WTC11 (cell line): ENCODE measurements at regions not wholly inside any gene's neighbourhood (a gene's known extent, or its start where the extent isn't known, plus 50 kb on each side); places are given as distances from the start of the nearest gene placed in this dataset.
A peak's percentile ranks its signal among the peaks of the same experiment; 100 is the strongest.

Experiments used
- ATAC-seq: fragments of 200-7000 bp; cut with Tn5 transposase; 2 replicates; pipeline ENCODE4 v1.10.0; 2021; ENCODE audit warnings: mild to moderate bottlenecking, moderate library complexity
- CTCF ChIA-PET: fragments of 300-600 bp; sonication (Branson Sonifier 250); formaldehyde crosslinking; loops from one replicate; lab custom pipeline; 2021; ENCODE audit warnings: antibody characterized with exemption; lab: Charles Lee
- POLR2A ChIA-PET: fragments of 350-600 bp; sonication (Branson Sonifier 250); formaldehyde crosslinking; loops from one replicate; lab custom pipeline; 2021; ENCODE audit warnings: antibody characterized with exemption; lab: Charles Lee
- DNase-seq: peaks from one replicate; pipeline ENCODE4 v3.0.0; 2021; ENCODE audit warnings: low spot score
- H3K27ac Mint-ChIP-seq: 2 replicates; pipeline ENCODE4 v1.8.0; 2021; ENCODE audit warnings: mixed read lengths
- H3K27me3 Mint-ChIP-seq: 2 replicates; pipeline ENCODE4 v1.8.0; 2021; ENCODE audit warnings: low read depth, mild to moderate bottlenecking, moderate library complexity, mixed read lengths
- H3K36me3 Mint-ChIP-seq: 2 replicates; pipeline ENCODE4 v1.8.0; 2021; ENCODE audit warnings: mixed read lengths
- H3K4me1 Mint-ChIP-seq: 2 replicates; pipeline ENCODE4 v1.8.0; 2022; ENCODE audit warnings: mixed read lengths
- H3K4me3 Mint-ChIP-seq: 2 replicates; pipeline ENCODE4 v1.8.0; 2021; ENCODE audit warnings: mild to moderate bottlenecking, moderate library complexity, mixed read lengths
- H3K9me3 Mint-ChIP-seq: 2 replicates; pipeline ENCODE4 v1.8.0; 2021; ENCODE audit warnings: mixed read lengths
- ARID4B ChIP-seq: sonication (generic); formaldehyde crosslinking; IDR thresholded peaks from 2 replicates; pipeline ENCODE4 v1.8.0; 2023; ENCODE audit warnings: missing genetic modification reagents, mild to moderate bottlenecking, borderline replicate concordance
- E2F4 ChIP-seq: sonication (generic); formaldehyde crosslinking; IDR thresholded peaks from 2 replicates; pipeline ENCODE4 v1.8.1; 2022; ENCODE audit warnings: low read depth, mild to moderate bottlenecking, moderate library complexity, missing genetic modification reagents, borderline replicate concordance
- RORB ChIP-seq: fragments of 250-450 bp; sonication (Bioruptor Pico); IDR thresholded peaks from 2 replicates; pipeline ENCODE4 v1.9.0; 2021; ENCODE audit warnings: mild to moderate bottlenecking
- STAT6 ChIP-seq: sonication (generic); formaldehyde crosslinking; conservative IDR thresholded peaks from 2 replicates; pipeline ENCODE4 v1.8.1; 2023; ENCODE audit warnings: mild to moderate bottlenecking, low read depth, missing genetic modification reagents, moderate library complexity
- ZNF416 ChIP-seq: fragments of 250-450 bp; sonication (Bioruptor Pico); IDR thresholded peaks from 2 replicates; pipeline ENCODE4 v1.9.0; 2021; ENCODE audit warnings: mild to moderate bottlenecking, inconsistent platforms
- TF ChIP-seq, protein P1 (sequence below): sonication (generic); formaldehyde crosslinking; IDR thresholded peaks from 2 replicates; pipeline ENCODE4 v1.8.0; 2022; ENCODE audit warnings: mild to moderate bottlenecking, missing genetic modification reagents
- TF ChIP-seq, protein P2 (sequence below): fragments of 200-600 bp; IDR thresholded peaks from 2 replicates; pipeline ENCODE4 v1.8.0; 2022; ENCODE audit warnings: antibody characterized with exemption
- TF ChIP-seq, protein P3 (sequence below): sonication (generic); formaldehyde crosslinking; IDR thresholded peaks from 2 replicates; pipeline ENCODE4 v1.8.1; 2023; ENCODE audit warnings: mild to moderate bottlenecking, missing genetic modification reagents, borderline replicate concordance
- TF ChIP-seq, protein P4 (sequence below): fragments of 250-450 bp; sonication (Bioruptor Pico); IDR thresholded peaks from 2 replicates; pipeline ENCODE4 v2.1.2; 2022; ENCODE audit warnings: mild to moderate bottlenecking, moderate library complexity

- Mint-ChIP-seq H3K27ac (no peak overlapping the region), H3K27me3 (no peaks in the 10 kb centered on the region), H3K4me3 (no peak overlapping the region)
Measured at GRCh38 chr1:30192969-30193630, 530.3 kb downstream of the MATN1 start.

GRCh38 chr1:30191154-30191702, 532.2 kb downstream of the MATN1 start:
- POLR2A ChIA-PET = no interaction called here
- H3K4me1 Mint-ChIP-seq = no peaks in the 10 kb centered on the region
- peak; percentile 66 for ATAC-seq
- TF ChIP-seq, protein P1, sequence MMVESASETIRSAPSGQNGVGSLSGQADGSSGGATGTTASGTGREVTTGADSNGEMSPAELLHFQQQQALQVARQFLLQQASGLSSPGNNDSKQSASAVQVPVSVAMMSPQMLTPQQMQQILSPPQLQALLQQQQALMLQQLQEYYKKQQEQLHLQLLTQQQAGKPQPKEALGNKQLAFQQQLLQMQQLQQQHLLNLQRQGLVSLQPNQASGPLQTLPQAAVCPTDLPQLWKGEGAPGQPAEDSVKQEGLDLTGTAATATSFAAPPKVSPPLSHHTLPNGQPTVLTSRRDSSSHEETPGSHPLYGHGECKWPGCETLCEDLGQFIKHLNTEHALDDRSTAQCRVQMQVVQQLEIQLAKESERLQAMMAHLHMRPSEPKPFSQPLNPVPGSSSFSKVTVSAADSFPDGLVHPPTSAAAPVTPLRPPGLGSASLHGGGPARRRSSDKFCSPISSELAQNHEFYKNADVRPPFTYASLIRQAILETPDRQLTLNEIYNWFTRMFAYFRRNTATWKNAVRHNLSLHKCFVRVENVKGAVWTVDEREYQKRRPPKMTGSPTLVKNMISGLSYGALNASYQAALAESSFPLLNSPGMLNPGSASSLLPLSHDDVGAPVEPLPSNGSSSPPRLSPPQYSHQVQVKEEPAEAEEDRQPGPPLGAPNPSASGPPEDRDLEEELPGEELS = no peak
- TF ChIP-seq, protein P2, sequence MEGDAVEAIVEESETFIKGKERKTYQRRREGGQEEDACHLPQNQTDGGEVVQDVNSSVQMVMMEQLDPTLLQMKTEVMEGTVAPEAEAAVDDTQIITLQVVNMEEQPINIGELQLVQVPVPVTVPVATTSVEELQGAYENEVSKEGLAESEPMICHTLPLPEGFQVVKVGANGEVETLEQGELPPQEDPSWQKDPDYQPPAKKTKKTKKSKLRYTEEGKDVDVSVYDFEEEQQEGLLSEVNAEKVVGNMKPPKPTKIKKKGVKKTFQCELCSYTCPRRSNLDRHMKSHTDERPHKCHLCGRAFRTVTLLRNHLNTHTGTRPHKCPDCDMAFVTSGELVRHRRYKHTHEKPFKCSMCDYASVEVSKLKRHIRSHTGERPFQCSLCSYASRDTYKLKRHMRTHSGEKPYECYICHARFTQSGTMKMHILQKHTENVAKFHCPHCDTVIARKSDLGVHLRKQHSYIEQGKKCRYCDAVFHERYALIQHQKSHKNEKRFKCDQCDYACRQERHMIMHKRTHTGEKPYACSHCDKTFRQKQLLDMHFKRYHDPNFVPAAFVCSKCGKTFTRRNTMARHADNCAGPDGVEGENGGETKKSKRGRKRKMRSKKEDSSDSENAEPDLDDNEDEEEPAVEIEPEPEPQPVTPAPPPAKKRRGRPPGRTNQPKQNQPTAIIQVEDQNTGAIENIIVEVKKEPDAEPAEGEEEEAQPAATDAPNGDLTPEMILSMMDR = no peak
- TF ChIP-seq, protein P3, sequence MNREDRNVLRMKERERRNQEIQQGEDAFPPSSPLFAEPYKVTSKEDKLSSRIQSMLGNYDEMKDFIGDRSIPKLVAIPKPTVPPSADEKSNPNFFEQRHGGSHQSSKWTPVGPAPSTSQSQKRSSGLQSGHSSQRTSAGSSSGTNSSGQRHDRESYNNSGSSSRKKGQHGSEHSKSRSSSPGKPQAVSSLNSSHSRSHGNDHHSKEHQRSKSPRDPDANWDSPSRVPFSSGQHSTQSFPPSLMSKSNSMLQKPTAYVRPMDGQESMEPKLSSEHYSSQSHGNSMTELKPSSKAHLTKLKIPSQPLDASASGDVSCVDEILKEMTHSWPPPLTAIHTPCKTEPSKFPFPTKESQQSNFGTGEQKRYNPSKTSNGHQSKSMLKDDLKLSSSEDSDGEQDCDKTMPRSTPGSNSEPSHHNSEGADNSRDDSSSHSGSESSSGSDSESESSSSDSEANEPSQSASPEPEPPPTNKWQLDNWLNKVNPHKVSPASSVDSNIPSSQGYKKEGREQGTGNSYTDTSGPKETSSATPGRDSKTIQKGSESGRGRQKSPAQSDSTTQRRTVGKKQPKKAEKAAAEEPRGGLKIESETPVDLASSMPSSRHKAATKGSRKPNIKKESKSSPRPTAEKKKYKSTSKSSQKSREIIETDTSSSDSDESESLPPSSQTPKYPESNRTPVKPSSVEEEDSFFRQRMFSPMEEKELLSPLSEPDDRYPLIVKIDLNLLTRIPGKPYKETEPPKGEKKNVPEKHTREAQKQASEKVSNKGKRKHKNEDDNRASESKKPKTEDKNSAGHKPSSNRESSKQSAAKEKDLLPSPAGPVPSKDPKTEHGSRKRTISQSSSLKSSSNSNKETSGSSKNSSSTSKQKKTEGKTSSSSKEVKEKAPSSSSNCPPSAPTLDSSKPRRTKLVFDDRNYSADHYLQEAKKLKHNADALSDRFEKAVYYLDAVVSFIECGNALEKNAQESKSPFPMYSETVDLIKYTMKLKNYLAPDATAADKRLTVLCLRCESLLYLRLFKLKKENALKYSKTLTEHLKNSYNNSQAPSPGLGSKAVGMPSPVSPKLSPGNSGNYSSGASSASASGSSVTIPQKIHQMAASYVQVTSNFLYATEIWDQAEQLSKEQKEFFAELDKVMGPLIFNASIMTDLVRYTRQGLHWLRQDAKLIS = no peak
- TF ChIP-seq ARID4B (no peak), ZNF416 (CRISPR knock-in tag) (no peak), RORB (CRISPR knock-in tag) (no peak)
- TF ChIP-seq, protein P4, sequence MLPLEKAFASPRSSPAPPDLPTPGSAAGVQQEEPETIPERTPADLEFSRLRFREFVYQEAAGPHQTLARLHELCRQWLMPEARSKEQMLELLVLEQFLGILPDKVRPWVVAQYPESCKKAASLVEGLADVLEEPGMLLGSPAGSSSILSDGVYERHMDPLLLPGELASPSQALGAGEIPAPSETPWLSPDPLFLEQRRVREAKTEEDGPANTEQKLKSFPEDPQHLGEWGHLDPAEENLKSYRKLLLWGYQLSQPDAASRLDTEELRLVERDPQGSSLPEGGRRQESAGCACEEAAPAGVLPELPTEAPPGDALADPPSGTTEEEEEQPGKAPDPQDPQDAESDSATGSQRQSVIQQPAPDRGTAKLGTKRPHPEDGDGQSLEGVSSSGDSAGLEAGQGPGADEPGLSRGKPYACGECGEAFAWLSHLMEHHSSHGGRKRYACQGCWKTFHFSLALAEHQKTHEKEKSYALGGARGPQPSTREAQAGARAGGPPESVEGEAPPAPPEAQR (CRISPR knock-in tag) = no peak

More at GRCh38 chr1:30192969-30193630, 530.3 kb downstream of the MATN1 start:
- H3K4me1 Mint-ChIP-seq = no peaks in the 10 kb centered on the region
- TF ChIP-seq E2F4 (CRISPR knock-in tag) (no peak), STAT6 (CRISPR knock-in tag) (no peak)
- DNase-seq (no peak), ATAC-seq (no peak)
- H3K9me3 Mint-ChIP-seq = no peaks in the 10 kb centered on the region
- ChIA-PET CTCF (no interaction called here), POLR2A (no interaction called here)
- no peaks in the 10 kb centered on the region for H3K36me3 Mint-ChIP-seq

More at GRCh38 chr1:30191154-30191702, 532.2 kb downstream of the MATN1 start:
- Mint-ChIP-seq H3K27me3 (no peaks in the 10 kb centered on the region), H3K36me3 (no peaks in the 10 kb centered on the region), H3K27ac (no peak overlapping the region), H3K9me3 (no peaks in the 10 kb centered on the region), H3K4me3 (no peak overlapping the region)
- no peak for DNase-seq
- CTCF ChIA-PET = interaction anchor here (1.6 kb wide), 1 partner anchor 41 kb away, joined by 5 read pairs; no protein-coding TSS in a partner anchor
